GM04504 (cell line): ENCODE measurements at regions not wholly inside any gene's neighbourhood (a gene's known extent, or its start where the extent isn't known, plus 50 kb on each side); places are given as distances from the start of the nearest gene placed in this dataset.
"Not testable (repeated sequence)": the region's sequence is repeated elsewhere in the genome, so short reads cannot be mapped to it uniquely, and the experiment has no call there.

Experiments used
- DNase-seq: peaks from one replicate; pipeline ENCODE4 v3.0.0-alpha.2; 2012; ENCODE audit warnings: low read depth

DNA sequence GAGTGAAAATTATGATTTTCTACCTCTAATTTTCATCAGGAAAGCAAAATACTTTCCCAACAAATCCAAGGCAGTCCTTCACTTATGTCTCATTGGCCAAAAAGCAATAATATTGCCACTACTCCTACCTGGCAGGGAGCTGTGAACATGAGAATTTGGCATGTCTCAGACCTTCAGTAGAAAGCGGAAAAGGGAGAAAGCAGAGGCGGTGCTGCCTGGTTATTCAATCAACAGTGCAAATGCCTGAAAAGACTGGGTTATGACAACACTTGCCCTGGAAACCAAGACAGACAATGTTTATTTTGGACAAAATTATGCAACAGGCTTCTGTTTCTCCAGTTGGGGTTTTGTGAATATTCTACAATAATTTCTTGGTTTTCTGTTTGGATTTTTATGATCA lies 194.4 kb downstream of the TAF11L14 start:
- no peak for DNase-seq

DNA sequence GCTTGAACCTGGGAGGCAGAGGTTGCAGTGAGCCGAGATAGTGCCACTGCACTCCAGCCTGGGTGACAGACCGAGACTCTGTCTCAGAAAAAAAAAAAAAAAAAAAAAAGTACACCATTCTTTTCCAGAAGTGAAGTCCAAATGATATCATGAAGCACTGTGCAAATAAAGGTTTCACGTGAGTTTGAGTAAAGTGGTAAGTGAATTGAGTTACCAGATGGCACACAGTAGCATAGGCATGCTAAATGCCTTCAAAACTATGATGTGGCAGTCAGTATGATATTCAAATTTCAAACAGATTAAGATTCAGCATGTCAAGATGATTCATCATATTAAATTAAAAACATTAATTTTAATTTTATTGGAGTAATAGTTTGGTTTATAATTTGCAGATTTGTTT lies 195.2 kb downstream of the TAF11L14 start:
- no peak for DNase-seq

DNA sequence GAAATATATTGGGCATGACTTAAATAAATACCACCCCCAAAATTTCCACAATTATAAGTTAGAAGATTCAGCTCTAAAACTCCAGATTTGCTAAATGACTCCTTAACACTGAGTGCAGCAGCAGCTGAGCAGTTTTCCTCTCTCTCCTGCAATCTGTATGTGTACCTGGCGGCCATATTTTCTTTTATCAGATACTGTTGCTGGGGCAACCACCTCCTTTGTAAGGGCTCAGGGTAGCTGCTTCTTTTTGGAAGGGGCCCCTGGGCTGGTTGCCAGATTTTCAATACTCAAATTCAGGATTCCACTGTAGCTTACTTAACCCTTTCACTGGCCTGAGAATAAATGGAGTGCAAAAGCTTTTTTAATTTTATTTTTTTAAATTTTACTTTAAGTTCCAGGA lies 197.0 kb downstream of the TAF11L14 start:
- DNase-seq, result no peak

DNA sequence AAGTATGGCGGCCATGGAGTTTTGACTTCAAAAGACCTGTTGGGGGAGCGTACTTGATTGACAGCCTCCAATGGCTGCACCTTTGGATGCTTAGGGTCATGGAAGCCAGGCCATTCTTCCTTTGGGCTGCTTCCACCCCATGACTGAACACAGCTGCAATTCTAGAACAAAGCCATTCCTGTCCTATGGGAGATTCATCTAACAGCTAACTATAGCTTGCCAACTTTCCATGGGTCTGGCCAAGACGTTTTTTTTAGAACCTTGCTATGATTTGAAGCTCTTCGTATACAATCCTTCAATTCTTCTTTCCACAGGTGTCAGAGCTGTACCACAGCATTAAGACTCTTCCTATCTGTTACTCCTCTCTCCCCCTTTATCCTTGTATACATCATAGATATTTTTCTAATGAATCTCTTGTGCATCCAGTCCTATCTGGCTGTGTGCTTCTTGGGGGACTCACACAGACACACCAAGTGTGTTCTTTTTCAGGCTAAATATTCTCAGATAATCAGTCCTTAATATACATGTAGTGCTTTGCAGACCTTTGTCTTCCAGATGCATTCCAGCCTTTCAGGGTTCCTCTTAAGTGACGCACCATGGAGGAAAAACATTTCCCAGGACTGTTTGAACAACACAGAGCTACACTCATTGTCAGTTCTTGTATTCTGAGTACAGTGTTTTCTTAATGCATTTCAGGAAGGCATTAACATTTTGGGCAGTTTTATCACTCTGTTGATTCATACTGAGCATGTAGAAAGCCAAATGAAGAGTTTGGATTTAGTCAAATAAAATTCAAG lies 198.9 kb downstream of the TAF11L14 start:
- no peak for DNase-seq

DNA sequence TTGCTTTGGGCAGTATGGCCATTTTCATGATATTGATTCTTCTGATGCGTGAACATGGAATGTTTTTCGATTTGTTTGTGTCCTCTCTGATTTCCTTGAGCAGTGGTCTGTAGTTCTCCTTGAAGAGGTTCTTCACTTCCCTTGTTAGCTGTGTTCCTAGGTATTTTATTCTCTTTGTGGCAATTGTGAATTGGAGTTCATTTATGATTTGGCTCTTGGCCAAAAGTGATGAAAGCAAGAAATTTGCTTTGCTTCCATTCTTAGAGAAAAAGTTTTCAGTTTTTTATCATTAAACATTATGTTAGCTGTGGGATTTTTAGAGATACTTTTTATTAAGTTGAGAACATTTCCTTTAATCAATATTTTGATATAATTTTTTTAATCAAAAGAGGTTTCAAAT lies 203.5 kb downstream of the TAF11L14 start:
- no peak for DNase-seq

DNA sequence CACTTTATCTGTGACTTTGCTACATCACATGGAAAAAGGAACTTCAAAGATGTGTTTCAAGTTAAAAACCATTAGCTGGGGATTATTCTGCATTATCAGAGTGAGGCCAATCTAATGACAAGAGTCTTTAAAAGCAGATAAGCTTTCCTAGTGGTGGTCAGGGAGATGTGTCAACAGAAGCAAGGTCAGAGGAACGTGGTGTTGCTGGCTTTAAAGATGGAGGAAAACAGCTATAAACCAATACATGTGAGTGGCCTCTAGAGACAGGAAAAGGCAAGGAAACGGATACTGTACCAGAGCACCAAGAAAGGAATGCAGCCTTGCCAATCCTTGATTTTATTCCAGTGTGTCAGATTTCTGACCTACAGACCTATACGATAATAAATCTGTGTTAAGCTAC lies 204.2 kb downstream of the TAF11L14 start:
- DNase-seq, result no peak

DNA sequence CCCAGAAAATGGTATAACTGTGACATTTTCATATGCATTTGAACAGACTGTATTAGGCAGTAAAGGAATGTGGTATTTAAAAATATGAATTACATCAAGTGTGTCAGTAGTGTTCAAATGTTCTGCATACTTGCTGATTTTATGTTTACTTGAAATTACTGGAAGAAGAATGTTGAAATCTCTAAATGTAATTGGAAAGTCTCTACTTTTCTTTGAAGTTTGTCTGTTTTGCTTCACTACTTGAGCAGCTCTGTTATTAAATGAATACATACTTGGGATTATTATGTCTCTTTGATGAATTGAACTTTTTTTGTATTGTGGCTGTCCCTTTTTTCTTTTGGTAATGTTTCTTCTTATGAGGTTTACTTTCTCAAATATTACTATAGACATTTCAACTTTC lies 205.6 kb downstream of the TAF11L14 start:
- no peak for DNase-seq

DNA sequence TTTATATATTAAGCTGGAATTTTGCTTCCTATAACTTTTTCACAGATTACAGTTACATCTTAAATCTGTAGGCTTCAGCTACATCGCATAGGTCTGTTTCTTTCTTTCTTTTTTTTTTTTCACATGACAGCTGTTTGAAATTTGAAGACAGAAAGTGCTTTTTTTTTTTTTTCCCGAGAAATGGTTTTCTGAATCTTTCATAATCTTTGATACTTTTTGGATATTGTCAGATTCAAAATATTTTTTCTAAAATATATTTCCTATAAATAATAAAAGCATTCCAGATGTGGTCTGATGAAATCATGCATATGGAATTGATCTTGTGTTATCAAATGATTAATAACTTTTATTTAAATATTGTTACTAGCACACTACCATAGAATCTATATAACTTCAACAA lies 212.2 kb downstream of the TAF11L14 start:
- DNase-seq, result no peak

DNA sequence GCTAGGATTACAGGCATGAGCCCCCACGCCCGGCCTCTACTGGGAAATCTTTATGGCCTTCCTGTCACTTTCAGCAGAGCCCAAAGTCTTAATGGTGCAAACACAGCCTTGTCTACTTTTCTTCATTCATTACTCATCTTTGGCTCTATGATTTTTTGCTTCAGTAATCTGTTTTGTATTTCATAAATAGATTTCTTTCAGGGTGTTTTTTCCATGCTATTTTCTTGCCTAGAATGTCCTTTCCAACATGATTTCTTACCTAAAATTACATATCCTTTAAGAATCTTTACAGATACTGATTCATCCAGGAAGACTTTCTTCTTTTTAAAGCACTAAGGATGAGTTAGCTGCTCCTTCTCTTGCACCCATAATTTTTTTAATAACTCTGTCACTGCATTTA lies 213.0 kb downstream of the TAF11L14 start:
- DNase-seq, result no peak

DNA sequence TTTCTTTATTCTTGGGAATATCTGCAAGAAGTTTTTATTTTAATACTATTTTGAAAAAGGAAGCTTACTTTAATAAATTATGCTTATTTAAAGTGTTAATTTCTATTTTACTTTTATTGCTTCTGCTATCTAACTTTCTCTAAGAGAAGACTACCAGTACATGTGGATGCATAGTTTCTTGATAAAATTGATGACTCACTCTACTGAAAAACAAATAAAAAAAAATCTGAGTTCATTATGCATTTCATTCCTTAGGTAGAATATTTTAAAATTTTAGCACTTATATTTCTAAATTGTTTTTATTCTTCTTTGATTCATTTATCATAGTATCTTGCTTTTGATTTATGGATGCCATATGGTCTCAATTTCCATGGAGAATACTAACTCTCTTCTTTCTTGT lies 217.9 kb downstream of the TAF11L14 start:
- DNase-seq, result no peak

DNA sequence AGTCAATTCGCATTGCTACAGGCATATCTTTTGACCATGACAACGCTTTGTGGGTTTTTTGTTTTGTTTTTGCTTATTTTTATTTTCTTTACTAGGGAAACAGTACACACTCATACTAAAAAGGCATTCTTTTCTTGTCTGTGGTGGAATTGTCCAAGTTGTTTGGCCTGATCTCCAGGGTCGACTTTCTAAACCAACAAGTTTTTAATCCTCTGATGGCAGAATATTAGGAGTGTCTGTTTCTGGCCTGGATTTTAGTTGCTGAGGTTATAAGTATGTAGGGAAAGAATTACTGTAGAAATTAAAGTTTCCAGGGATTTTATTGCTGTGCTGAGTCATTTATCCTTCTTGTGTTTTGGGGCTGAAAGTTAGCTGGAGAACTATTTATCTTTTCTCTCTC lies 218.5 kb downstream of the TAF11L14 start:
- DNase-seq, result no peak

DNA sequence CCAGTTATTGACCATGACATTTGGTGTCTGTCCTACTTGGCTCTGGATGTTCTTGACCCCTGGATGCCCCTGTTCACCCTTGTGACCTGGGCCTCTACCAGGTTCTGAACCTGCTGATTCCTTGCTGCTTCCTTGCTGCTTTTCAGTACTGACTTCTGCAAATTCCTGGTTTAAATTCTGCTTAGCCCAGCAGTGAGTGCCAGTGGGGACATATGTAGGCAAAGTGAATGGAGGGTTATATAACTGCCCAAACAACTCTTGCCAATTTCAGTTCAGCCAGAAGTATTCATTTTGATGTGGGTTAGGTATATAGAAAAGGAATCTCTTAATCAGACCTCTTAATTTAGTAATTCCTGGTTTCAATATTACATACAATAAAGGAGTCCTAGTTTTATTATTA lies 220.6 kb downstream of the TAF11L14 start:
- DNase-seq, result no peak

DNA sequence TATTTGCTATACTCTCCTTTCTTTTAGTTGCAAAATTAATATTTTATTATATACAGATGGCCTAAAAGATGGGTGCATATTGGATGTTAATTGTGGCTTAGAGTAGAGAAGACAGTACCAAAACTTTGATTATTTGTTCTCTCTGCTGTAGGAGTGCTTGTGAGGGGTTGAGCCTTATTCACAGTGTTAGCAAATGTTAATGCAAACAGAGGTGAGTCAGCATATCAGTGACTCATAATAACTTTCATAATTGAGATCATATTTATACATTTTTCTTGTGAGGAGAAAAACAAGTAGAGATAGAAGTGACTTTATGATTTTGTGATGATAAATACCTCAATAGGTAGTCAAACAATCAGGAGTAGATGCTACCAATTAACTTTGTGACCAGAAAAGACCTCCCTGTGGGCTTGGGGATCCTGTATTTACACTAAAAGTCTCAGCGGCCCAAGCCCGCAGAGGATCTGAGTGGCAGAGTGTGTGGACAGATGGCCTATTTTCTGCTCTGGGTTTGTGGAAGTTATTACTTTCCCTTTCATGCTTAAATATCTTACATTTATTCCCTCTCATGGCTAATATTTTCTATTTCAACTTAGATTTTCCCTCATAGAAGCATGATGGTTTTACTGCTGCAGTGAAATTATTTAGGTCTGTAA lies 226.5 kb downstream of the TAF11L14 start:
- no peak for DNase-seq

DNA sequence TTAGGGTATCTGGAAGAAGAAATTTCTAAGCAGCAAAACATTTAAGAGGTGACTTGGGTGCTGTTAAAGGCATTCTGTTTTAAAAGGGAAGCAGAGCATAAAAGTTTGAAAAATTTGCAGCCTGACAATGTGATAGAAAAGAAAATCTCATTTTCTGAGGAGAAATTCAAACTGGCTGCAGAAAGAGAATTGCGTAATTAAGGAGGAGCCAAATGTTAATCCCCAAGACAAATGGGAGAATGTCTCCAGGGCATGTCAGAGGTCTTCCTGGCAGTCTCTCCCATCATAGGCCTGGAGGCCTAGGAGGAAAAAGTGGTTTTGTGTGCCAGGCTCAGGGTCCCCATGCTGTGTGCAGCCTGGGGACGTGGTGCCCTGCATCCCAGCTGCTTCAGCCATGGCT lies 230.6 kb downstream of the TAF11L14 start:
- DNase-seq, result not testable (repeated sequence)

DNA sequence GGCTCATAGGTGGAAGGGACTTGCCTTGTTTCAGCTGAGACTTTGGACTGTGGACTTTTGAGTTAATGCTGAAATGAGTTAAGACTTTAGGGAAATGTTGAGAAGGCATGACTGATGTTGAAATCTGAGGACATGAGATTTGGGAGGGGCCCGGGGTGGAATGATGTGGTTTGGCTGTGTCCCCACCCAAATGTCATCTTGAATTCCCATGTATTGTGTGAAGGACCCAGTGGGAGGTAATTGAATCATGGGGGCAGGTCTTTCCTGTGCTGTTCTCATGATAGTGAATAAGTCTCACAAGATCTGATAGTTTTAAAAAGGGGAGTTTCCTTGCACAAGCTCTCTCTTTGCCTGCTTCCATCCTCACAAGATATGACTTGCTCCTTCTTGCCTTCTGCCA lies 231.7 kb downstream of the TAF11L14 start:
- not testable (repeated sequence) for DNase-seq

DNA sequence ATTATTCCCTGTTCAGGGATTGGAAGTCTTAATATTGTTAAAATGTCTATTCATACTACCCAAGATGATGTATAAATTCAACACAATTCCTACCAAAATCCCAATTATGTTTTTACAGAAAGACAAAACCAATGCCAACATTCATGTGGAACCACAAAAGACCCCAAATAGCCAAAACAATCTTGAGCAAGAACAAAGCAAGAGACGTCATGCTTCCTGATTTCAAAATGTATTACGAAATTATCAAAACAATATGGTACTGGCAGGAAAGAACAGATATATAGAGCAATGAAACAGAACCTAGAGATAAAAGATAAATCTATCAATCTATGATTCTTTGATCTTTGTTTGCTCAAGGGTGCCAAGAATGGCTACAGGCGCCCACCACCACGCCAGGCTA lies 237.9 kb downstream of the TAF11L14 start:
- no peak for DNase-seq

DNA sequence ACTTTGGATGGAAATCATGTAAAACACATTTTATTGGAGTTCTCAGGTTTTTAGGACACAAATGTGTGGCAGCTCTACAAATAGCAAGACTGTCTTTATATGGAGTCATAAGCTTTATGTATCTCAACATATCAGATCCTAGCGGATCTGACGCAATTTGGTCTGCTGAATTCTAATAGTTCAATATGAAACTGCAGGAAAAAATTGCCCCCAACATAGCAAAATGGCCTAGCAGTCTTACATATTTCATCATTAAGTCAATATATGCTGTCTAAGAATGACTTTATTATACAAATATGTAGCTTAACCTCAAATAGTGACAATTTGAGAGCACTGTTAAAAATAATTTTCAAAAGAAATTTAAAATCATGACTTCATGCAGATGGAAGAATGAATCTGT lies 244.3 kb downstream of the TAF11L14 start:
- DNase-seq, result no peak

DNA sequence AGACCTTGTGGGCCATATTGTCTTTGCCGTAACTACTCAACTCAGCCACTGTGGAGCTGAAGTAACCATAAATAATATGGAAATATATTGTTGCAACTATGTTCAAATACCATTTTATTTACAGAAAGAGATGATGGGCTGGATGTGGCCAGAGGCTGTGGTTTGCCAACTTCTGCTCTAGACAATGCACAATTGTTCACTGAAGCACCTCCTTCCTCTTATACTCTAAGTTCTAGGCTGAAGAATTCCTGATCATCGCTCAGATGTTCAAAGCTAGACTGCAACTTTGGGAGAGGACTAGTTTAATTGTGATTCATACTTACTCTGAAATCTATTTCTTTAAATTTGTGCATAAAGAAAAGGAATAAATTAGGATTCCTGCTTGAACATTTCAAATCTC lies 245.0 kb downstream of the TAF11L14 start:
- DNase-seq, result no peak

DNA sequence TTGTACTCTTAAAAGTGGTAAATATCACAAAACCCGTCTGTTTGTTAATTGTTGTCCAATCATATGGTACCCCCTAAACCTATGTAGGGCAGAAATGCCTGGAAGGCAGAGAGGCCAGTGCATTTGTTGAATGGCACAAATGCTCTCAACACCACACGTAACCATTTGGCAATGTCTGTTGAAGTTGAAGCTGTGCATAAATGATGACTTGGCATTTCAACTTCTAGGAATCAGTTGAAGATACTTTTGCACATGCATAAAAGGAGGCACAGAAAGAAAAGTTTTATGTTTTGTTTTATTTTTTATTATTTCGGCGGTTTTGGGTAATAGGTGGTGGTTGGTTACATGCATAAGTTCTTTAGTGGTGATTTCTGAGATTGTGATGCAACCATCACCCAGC lies 246.6 kb downstream of the TAF11L14 start:
- DNase-seq, result no peak

DNA sequence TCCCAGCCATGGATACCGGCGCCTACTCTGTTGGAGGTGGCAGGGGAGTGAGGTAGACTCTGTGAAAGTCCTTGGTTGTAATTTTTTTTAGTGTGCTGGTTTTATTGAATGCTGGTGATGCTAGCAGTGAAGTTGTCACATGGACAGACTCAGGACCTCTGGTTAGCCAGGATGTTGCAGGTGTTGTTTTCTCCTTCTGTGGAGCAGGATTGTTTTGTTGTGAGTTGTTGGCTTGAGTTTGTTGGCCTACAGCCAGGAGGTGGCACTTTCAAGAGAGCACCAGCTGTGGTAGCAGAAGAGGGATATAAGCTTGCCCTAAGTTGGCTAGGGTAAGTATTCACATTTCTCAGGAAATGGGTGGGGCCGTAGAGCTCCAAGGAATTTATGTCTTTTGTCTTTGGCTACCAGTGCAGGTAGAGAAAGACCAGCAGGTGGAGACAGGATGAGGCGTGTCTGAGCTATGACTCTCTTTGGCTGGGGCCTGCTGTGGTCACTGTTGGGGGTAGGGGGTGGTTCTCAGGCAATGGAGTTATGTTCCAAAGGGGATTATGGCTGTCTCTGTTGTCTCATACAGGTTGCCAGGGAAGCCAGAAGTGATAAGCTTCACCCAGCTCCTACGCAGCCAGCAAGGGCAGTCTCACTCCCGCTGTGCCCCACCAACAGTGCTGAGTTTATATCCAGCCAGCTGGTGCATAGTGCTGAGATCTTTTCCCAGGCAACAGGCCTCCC lies 248.7 kb downstream of the TAF11L14 start:
- DNase-seq, result no peak

DNA sequence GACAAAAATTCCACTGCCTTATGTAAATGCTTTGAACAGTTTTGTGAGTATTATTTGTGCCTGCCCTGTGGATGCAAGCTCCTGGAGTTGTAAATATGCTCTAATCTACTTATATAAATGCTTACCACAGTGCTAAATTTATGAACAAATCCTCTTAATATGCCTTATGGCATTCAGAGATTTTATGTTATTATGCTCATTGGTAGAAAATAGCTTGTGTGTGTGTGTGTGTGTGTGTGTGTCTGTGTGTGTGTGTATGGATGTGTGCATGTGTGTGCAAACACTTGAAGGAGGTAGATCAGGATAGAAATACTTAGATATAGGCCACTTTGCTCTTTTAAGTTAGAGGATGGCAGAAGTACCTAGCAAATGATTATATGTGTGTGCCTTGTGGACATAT lies 253.9 kb downstream of the TAF11L14 start:
- DNase-seq, result no peak

DNA sequence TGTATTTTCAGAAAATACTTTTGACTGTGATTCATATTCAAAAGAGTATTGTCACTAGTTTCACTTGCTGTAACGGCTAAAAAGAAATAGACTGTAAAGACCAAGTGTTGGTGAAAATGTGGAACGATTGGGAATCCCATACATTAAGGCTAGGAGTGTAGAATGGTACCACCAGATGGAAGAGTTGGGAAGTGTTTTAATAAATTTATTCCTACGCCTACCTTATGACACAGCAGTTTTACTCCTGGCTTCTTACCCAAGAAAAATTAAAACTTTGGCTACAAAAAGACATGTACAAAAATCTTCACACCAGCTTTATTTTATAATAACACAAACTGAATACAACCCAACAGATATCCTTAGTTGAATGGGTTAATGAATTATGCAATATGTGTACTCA lies 256.2 kb downstream of the TAF11L14 start:
- DNase-seq, result no peak

DNA sequence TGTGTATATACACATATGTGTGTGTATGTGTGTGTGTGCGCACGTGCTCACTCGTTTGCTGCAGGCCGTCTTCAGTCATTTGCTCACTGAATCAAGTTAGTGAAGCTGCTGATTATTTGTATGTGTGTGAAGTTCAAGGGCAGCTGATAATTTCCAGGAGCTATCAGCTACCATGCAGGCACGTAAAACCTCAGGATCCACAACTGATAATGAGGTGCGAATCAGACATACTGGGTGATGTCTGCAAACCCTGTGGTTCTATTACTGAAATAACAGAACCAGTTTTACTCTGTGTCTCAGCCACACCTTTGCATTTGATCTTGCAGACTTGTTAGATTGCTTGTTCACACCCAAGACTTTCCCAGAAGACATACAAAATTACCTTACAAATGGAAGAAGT lies 257.6 kb downstream of the TAF11L14 start:
- no peak for DNase-seq
